Stimulated activated CD4-positive, alpha-beta T cell treated with anti-CD3 and anti-CD28 coated beads, Interleukin-1b, Interleukin-23, amount 100 ng/mL, for 4 hours (primary cell): ENCODE measurements at regions not wholly inside any gene's neighbourhood (a gene's known extent, or its start where the extent isn't known, plus 50 kb on each side); places are given as distances from the start of the nearest gene placed in this dataset.
A peak's percentile ranks its signal among the peaks of the same experiment; 100 is the strongest.
"Not testable (repeated sequence)": the region's sequence is repeated elsewhere in the genome, so short reads cannot be mapped to it uniquely, and the experiment has no call there.

ENCODE experiments used
- DNase-seq, 2 donors: peaks; one replicate each; pipeline ENCODE4 v3.0.0-alpha.2; 2020; ENCODE audit warnings: low read depth in 2 of 2

DNA sequence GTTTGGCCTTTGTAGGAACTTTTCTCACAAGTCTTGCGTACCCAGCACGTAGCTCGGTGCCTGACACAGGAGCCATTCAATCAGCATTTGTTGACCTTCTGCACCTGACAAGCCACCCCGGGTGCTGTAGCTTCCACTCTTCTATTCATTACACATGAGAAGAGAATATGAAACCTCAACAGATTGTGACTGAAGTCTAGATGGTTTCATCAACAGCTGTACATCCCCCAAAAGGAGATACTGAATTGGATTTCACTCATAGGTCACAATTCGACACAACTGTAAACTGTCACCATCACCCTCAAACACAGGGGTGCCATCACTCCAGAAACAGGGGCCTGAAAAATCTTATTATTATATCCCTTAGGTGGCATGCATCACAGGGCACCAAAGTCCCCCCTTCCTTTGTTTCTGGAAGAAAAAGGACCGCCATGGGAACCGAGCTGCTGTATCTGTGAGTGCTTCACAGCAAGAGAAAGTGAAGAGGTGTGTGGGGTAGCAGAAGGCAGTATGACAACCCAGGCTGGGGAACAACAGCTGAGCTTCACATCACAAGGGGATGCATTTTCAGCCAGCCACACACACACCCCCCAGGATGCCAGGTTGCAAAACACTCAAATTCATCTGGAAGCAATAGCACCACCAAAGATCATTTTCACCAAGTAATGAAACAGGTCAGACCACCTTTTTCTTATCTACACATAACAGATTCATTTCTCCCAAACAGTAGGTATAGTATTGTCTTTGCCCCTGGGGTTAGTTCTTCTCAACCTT lies 225.7 kb downstream of the TOMM20 start:
- DNase-seq, result no peak

DNA sequence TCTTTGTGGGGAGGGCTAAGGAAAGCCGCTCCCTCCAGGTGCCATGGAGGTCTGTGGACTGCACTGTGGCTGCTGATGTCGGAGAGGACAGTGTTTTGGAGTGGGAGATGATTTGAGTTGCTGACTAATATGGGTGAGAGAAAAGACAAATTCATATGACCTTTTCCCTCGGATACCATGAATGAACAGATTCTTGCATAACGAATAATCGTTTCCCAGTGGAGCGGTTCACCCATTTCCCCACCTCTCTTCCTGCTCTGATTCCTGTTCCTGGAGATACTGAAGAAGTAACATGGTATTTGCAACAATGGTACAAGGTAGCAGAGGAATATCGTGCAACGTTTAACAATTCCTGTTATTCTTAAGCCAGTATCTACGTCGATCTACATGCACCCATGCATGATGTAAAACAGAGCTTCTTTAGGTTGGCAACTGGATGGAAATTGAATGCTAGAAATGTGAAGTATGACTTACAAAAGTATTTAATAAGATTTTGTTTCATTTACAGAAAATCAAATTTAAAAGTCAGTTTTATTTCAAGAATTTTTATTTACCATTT lies 227.1 kb downstream of the TOMM20 start:
- DNase-seq, result no peak

DNA sequence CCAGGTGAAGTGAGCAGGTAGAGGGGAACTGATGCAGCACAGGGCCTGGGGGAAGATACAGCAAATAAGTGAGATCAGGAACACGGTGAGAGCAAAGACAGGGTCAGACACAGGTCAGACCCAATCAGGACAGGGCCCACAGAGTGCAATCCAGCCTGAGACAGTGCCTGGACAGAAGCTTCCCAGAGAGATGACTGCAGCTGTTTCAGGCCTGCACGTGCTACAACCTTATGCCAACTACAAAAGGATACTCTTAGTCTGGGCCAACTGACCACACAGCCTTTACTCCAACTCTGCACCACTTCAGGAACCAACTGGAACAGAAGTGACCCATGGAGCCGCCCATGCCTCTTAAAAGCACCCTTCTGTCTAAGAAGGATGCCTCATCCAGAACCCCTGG lies 228.0 kb downstream of the TOMM20 start:
- no peak for DNase-seq

DNA sequence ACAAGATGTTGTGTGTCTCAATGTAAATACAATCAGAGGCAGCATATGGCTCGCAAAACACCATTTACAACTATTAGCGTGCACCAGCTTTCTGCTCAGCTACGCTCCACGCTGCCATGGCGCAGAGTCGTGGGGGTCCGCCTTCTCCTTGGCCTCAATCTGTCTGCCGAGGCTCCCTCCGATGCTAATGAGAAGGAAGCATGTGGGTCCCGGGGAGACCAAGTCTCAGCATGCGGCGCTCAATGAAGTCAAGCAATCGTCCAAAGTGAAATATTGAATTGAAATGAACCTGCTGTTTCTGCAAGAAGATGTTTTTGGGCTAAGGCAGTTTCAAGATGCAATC lies 228.9 kb downstream of the TOMM20 start:
- no peak for DNase-seq

DNA sequence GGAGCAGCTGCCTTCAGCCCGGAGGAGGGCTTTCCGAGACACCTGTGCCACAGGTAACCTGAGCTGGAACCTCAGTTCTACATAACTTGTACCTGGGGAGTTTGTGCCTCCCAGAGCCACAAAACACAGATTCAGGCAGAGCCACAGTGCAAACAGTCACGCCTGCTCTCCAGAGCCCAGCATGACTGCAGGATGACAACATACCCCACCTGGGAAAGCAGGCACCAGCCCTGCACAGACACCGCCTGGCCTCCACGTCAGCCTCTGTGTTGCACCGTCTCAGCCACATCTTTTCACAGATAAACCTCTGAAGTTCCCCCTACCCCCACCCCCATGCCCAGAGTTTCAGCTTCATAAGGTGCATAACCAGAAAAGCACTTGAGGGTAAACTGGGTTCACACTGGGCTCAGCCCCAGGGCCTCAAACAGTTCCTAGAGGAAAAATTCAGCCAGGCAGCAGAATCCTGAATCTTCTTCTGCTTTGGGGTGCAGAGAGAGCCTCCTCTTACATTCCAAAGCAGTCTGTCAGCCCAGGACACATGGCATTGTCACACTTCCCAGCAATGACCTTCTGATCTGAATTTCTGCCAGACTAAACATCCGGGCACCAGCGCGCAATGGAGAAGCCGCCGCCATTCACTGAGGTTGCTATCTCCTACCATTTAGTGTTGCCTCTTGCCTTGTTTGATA lies 229.5 kb downstream of the TOMM20 start:
- no peak for DNase-seq

DNA sequence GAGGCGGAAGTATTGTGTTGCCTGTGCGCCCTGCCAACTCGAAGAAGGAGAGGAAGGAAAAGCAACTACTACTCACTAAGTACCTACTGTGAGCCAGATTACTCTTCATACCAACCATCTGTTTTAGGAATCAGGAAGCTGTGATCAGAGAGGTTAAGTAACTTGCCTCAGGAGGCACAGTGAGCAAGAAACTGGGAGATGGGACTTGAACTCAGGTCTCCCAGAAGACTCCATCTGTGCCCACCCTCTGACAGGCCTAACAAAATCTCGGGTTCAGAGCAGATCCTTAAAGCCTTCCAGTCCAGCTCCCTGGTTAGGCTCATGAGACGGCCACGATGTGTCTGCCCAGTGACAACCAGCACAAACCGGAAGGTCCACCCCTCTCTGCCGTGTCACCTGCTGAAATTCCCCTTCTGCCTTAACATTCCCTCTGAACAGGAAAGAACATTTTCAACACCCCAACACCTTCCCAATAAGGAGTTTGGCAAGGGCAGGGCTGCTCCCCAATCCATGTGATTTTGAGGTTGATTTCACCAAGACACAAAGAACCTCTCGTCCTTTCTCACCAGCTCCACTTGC lies 230.1 kb downstream of the TOMM20 start:
- DNase-seq, result no peak

DNA sequence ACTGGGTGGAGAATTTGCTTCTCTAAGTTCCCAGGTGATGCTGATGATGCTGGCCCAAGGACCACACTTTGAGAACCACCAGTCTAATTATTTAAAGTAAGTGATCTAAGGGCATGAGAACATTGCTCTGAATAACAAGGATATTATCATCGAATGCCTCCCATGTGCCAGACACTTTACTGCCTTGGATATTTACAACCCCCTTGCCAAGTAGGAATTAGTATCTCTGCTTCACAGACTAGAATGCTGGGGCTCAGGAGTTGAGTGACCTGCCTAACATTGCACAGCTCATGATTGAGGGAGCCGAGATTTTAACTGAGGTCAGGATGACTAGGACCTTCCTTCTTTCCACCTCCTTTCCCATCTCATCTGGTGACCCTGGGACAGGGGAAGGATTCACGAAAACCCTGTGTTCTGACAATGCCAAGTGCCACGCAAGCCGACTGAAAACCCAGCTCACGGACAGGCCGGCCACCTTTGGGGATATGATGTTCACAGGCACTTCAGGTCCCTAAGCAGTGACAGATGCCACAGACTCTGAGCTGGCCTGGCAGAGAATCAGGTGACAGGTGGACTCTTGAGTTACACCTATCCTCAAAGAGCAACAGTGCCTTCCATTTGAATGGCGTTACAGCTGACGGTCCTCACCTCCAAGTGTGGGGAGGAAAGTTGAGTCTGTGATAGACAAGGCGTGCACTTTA lies 230.7 kb downstream of the TOMM20 start:
- DNase-seq, result no peak

DNA sequence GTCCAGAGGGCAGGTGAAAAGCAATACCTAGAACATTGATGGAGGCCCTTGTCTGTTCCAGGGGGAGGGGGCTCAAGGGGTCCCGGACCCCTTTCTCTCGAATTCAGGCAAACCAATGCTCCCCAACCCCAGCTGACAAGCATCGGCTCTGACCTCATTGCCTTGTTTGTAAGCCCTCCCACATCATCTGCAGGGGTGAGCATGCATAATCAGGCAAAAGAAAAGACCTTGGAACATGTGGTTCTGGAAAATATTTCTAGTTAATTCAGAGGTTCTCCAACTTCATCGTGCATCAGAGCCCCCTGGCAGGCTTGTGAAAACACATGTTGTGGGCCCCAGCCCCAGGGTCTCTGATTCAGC lies 231.3 kb downstream of the TOMM20 start:
- DNase-seq, result no peak

DNA sequence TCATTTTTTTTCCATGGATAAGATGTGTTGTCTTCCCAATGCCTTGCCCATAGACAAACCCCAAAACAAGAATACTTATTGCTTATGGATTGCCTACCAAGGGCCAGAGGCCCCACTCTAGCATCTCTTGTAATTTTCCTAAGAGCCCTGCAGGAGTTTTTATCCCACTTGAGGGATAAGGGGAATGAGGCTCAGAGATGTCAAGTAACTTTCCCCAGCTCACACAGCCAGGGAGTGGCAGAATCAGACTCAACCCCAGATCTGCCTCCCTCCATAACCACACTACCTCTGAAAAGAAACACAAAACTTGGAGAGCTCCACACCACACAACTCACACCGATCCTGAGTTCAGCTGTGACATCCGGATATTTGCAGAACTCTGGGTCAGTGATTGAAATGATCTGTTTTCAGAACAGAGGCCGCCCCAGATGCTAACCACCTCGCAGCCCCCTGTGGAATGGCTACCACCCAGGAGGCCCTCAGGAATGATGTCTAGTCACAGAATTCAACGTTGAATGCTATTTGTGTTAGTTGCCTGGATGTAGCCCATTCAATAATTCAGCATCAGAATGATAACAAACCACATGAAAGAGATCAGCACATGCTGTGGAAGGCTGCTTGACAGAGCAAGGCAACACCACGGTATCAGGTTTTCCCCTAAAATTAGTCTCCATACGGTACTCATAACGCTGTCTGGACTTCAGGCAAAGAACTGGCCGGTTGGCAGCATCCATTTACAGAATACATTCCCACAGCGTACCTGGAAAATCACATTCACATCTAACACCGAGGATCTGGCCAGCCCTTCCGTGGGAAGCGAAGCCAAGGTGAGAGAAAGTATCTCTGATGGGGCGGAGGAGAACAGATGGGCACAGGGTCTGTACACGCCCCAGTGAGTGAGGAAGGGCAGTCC lies 231.9 kb downstream of the TOMM20 start:
- no peak for DNase-seq

DNA sequence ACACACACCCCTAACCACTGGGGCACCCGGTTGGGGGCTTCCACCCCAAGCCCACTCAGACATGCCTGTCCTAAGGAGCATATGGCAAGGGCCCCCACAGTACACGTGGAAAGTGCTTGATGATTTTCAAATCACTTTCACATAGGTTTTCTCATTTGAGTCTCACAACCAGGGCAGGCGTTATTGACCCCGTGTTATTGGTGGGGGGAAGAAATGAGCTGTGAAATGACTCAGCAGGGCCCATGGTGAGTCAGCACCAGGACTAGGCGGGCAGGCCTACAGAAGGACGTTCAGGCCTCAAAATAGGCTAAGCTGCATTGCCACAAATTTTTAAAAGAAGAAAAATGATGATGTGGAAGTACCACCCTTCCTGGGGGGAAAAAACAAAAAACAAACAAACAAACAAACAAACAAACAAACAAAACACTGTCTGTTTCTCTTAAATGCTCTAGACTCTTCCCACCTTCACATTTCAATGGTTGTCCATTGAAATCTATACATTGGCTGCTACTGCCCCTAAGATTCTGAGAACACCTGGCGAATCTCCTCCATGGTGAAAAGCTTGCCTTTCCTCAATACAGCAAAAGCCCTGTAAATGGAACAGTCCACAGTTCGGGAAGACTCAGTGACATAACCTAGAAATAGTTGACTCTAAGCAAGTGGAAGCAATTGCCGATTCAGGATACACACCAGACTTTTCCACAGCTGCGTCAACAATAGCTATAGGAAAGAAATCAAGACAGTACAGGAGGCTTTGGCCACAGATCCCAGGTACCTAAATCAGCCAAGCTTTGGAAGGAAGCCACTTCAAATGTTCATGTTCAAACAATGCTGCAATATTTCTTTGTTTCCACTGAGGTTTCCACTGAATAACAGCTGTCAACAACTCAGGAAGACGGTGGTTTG lies 234.7 kb downstream of the TOMM20 start:
- peak in 1 of 2 donors; percentile 17 for DNase-seq

DNA sequence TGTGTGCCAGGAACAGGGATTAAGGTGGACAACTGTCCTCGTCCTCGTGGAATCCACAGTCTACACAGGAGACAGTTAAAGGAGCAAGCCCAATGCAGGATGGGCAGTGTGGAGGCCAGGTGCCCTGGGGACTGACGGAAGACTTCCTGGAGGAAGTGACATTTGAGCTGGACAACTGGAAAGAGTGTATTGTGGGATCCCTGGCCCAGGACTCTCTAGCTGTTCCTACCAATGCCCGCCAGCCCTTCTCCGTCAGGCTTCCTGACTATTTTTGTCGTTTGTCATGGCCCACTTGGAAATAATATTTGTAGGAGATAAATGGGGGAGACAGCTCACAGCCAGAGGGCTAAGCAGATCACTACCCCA lies 235.3 kb downstream of the TOMM20 start:
- no peak for DNase-seq

DNA sequence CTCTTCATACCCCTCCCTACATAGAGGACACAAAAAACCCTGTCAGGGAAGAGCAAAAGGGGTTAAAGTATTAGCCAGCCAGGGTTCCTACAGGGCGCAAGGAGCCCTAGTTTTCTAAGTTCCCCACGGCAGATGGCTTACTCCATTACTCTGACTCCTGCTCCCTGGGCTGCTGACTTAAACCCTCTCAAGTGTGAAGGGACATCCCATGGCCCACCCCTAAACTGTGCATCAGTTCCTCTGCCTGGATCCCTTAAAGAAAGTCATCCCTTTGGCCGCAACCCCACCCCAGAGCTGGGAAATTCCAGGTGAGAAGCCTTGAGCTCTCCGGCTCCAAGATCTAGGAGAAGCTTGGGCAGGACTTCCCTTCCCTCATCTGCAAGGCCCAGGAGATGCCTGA lies 236.0 kb downstream of the TOMM20 start:
- no peak for DNase-seq

DNA sequence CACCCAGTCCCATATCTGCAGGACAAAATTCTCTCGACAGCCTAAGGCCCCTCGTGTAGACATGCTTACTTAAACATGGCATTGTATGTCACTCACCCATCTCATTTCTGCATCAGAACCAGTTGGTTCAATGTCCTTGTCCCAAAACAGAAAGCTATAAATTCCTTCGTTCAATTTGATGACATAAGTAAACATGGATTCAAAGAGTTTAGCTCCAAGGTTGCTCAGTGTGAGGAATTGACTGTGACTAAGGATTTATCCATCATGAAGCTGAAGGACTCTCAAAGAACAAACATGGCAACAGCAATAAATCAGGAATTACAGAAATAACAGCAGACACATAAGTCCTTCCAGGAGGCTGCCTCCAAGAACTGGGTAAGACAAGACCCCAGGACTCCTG lies 237.2 kb downstream of the TOMM20 start:
- no peak for DNase-seq

DNA sequence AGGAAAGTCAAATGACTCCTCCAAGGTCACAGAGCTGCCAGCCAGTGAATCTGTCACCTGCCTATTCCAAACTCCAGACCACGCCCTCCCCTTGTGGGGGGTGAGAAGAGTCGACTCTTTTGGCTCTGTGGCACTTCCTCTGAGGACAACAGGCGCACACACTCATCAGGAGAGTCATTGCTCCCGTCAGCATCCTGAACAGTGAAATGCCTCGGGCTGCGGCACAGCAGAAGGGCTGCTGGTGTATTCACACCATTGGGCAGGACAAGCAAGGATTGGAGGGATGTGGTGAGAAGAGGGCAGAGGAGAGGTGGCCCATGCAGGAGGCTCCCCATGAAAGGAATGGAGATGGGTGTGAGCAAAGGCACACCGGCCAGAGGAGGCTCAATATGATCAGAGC lies 239.0 kb downstream of the TOMM20 start:
- DNase-seq, result no peak

DNA sequence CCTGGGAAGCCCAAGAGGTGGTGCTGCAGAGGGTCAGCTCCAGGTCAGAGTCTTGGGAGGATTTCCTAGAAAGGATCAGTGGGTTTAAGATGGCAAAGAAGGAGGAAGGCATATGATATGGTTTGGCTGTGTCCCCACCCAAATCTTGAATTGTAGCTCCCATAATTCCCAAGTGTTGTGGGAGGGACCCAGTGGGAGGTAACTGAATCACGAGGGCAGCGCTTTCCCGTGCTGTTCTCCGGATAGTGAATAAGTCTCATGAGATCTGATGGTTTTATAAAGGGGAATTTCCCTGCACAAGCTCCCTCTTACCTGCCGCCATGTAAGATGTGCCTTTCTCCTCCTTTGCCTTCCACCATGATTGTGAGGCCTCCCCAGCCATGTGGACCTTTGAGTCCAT lies 240.4 kb downstream of the TOMM20 start:
- not testable (repeated sequence) for DNase-seq

DNA sequence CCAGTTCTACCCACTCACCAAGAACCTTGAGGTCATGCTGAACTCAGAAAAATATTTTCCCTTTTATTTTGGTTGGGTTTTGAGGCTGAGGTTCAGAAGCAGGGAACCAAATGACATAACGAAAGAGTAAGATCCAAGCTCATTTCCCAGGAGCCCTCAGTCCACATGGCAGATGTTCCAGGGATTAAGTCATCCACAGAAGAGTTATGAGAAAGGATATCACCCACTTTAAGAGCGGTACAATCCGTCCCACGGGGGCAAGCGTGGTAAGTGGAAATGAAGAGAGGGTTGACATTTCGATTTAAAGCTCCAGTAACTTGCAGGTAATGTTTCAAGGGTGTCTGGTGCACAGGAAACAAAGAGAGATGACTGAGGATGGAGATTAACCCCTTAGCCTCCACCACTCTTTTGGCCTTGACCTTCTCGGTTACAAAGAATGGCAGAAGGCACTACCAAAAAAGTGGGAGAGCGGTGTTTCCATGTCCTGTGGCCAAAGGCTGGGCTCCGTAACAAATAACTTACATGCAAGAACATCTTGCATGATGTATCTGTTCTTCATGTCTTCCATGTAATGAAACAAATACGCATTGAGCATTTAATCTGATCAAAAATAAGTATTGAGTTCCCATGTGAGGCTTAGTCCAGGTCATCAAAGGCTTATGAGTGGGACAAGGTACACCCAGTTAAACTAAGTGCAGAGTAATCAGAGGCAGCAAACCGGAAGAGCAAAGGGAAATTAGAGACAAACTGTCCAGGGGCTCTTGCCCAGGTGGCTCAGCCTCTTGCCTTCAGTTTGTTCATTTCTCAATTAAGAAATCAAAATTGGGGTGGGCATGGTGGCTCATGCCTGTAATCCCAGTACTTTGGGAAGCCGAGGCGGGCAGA lies 241.4 kb downstream of the TOMM20 start:
- DNase-seq, result no peak

DNA sequence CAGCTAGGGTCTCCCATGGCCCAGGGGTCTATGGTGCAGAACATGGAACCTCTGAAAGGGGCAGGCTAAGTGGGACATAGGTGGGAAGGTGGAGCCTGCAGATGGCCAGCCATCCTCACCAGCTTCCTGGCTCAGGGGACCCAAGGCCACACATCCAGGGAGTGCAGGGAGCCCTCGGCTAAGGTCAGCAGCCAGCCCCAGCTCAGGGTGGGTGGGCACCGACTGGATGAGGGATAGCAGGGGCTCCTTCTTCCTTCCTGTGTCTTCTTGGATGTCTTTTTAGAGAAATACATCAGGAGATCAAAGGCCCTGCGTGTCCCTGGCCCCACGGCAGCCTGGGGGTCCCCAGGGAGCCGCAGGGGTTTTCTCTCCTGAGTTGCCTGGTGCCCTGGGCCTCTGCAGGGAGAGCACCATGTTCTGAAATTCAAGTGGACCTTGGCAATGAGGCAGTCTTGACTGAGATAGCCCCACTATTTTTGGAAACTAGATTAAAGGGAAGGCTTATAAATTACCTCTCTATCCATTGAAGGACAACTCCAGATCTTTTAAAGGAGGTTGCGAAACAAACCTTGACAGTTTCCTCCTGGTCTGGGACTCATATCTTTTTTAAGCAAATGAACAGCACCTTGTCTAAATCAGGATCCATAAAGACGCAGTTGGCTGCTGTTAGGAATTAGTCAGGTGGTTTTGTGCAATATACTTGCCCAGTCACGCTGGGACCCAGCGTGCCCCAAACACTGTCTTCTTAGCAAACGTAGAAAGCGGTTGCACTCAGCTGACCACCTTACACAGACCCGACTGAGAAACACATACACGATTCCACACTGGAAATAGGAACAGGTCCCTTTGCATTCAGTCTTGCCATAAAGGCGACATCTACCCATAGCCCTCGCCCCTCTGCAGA lies 242.3 kb downstream of the TOMM20 start:
- no peak for DNase-seq

DNA sequence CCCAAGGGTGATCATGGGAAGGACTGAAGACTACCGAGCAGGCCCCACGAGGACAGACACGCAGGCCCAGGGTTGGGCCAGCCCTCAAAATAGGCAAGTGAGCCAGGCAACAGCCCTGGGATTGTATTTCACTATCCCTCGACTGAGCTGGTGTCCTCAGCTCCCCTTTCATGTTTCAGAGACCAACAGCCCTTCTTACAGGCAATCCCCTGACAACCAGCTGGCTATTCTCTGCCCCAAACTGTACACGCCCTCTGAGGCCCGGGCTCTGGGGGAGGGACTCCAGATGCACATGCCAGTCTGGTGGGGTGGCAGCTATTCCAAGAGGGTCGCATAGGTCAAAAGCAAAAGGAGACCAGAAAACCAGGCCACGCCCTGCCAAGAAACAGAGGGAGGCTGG lies 243.0 kb downstream of the TOMM20 start:
- DNase-seq, result no peak
